NCI-H345 (cell line): ENCODE measurements at regions not wholly inside any gene's neighbourhood (a gene's known extent, or its start where the extent isn't known, plus 50 kb on each side); places are given as distances from the start of the nearest gene placed in this dataset.

Source experiments
- DNase-seq: peaks from one replicate; lab custom pipeline; 2025; lab: John Stamatoyannopoulos, UW

DNA sequence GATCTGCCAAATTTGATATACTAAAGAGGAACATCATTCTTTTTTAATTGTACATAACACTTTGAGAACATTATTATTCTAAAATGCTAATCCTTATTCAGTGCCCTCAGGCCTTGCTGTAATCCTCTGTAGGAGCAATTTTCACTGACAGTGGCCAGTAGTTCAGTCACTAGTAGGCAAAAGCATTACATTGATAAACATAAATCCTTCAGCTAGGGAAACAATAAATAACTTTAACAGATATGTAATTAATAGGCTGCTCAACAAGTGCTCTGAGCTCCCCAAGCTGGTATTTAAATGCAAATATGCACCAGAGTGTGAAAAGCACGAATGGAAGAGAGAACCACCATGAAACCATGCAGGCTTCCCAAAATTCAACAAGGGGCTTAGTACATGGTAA lies 77.7 kb upstream of the FAM47C start:
- DNase-seq = no peak

DNA sequence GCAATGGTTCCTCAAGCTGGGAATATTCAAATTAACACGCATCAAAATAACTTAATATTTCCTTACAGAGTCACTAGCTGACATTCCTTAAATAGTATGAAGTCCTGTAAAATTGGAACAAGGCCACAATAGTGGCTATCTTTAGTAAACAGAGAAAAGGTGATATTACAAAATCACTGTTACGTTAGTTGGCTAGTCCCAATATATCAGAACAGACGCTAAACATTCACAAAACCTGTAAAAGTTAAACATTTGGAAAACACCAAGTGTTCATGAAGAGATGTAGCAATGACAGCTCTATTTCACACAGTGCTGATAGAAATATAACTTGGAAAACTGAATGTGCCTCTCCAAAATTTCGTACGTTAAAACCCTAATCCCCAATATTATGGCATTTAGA lies 61.0 kb upstream of the FAM47C start:
- no peak for DNase-seq

DNA sequence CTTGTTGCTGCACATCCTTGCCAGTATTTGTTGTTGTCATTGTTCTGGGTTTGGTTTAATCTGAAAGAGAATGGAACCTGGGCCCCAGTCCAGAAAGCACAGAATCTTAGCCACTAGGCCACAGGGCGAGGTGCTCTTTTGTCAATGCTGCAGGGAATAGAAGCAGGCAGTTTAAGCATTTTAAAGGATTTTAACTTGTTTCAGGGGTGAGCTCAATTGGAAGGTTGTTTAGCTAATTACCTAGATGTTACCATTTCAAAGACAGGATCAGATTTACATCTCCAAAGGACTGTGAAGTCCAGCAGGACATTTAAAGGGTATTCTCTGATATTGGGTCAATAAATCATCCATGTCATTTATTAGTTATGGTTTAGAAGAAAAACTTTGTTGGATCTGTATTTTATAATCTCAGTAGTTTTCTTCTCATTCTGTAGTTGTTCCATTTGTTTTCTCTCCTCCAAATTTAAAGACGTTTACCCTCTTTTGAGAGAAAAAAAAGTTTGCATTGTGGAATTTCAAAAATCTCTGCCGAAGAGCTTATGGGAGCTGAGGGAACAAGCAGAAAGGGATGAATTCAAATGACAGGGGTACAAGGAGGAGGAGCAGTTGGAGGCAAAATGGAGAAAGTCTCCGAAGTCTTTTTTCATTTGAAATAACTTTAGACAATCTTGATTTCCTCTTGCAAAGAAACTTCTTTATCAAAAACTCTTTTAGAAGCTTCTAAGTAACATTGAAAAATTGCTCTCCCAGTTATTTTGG lies 57.5 kb upstream of the FAM47C start:
- no peak for DNase-seq

DNA sequence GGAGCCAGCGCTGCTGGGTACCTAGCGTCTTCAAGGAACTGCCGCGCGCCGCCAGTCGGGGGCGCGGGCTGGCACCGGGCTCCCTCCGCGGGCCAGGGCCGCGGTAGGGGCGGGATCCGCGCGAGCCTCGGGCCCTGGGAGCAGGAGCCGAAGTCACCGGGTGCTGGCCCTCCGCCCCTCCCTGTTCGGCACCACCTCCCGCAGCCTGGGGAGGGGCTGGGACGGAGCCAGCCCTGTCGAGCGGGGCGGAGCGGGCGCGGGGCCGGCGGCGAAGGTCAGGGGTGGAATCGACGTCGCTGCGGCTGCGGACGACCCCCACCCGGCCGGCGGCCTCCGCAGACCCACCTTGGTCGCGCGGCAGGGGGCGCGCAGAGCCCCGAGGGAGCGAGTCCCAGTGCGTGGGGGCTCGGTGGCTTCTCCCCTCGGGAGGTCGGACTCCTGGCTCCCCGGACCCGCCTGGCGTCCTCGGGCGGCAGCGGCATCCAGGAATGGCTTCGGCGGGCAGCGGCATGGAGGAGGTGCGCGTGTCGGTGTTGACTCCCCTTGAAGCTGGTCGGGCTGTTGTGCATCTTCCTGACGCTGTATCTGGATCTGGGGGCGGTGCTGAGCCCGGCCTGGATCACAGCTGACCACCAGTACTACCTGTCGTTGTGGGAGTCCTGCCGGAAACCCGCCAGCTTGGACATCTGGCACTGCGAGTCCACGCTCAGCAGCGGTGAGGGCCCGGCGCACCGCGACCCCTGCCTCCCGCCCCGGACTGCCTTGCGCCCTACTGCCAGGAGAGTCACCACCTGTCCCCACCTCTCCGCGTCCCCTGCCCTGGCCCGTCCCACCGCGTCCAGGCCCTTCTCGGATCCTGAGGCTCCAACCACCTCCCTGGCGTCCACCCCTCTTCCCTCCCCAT lies 50.5 kb upstream of the FAM47C start:
- DNase-seq = no peak
